ENCODE measurements at regions not wholly inside any gene's neighbourhood (a gene's known extent, or its start where the extent isn't known, plus 50 kb on each side); places are given as distances from the start of the nearest gene placed in this dataset.

GRCh38 chr2:147451902-147452515, 392.8 kb upstream of the ACVR2A start:
- H3K4me1 ChIP-seq (ENCODE audit: insufficient read depth): no peaks in the 10 kb centered on the region
- DNase-seq: no peak
- H3K27me3 ChIP-seq: no peaks in the 10 kb centered on the region
- no peak for TF ChIP-seq EP300 (IDR thresholded peaks at IDR 0.05)
- no peak for TF ChIP-seq POLR2A (IDR thresholded peaks at IDR 0.05)
- TF ChIP-seq CTCF (IDR thresholded peaks at IDR 0.05): no peak
- whole genome bisulfite sequencing, 3 donors: 51 to 68% (median 56%) methylated on average over 3 of the region's 3 CpGs
- H3K36me3 ChIP-seq: no peaks in the 10 kb centered on the region
- no peak overlapping the region for H3K27ac ChIP-seq
- H3K9me3 ChIP-seq: no peaks in the 10 kb centered on the region
- intact Hi-C loops (cut with DNase I): no loop called here
- no peak overlapping the region for H3K4me3 ChIP-seq

GRCh38 chr2:147450661-147451510, 393.9 kb upstream of the ACVR2A start:
- no peaks in the 10 kb centered on the region for H3K9me3 ChIP-seq
- no peaks in the 10 kb centered on the region for H3K4me1 ChIP-seq (ENCODE audit: insufficient read depth)
- no peaks in the 10 kb centered on the region for H3K36me3 ChIP-seq
- TF ChIP-seq POLR2A (IDR thresholded peaks at IDR 0.05) (no peak), CTCF (IDR thresholded peaks at IDR 0.05) (no peak), EP300 (IDR thresholded peaks at IDR 0.05) (no peak)
- 56 to 65% (median 60%) methylated on average over 4 of the region's 4 CpGs for WGBS, 3 donors
- no peak overlapping the region for H3K27ac ChIP-seq
- no peaks in the 10 kb centered on the region for H3K27me3 ChIP-seq
- DNase-seq: no peak
- intact Hi-C loops (cut with DNase I): no loop called here
- no peak overlapping the region for H3K4me3 ChIP-seq

GRCh38 chr2:147449323-147449991, 395.4 kb upstream of the ACVR2A start:
- H3K27ac ChIP-seq: no peak overlapping the region
- H3K9me3 ChIP-seq: no peaks in the 10 kb centered on the region
- WGBS, 3 donors: 77 to 78% (median 77%) methylated on average over 7 of the region's 7 CpGs
- DNase-seq: no peak
- H3K4me1 ChIP-seq (ENCODE audit: insufficient read depth): no peaks in the 10 kb centered on the region
- TF ChIP-seq EP300 (IDR thresholded peaks at IDR 0.05) (no peak), POLR2A (IDR thresholded peaks at IDR 0.05) (no peak), CTCF (IDR thresholded peaks at IDR 0.05) (no peak)
- H3K4me3 ChIP-seq: no peak overlapping the region
- intact Hi-C loops (cut with DNase I): no loop called here
- no peaks in the 10 kb centered on the region for H3K27me3 ChIP-seq
- no peaks in the 10 kb centered on the region for H3K36me3 ChIP-seq

- intact Hi-C loops (cut with DNase I): no loop called here
- DNase-seq: no peak
- H3K36me3 ChIP-seq: no peaks in the 10 kb centered on the region
- no peak overlapping the region for H3K27ac ChIP-seq
- 79 to 83% (median 81%) methylated on average over 3 of the region's 3 CpGs for WGBS, 3 donors
- H3K4me3 ChIP-seq: no peak overlapping the region
- H3K4me1 ChIP-seq (ENCODE audit: insufficient read depth): no peaks in the 10 kb centered on the region
- no peaks in the 10 kb centered on the region for H3K9me3 ChIP-seq
- H3K27me3 ChIP-seq: no peaks in the 10 kb centered on the region
- TF ChIP-seq EP300 (IDR thresholded peaks at IDR 0.05) (no peak), CTCF (IDR thresholded peaks at IDR 0.05) (no peak), POLR2A (IDR thresholded peaks at IDR 0.05) (no peak)
These were observed 402.0 kb upstream of the ACVR2A start for GRCh38 chr2:147442816-147443215.
